ENCODE measurements at regions not wholly inside any gene's neighbourhood (a gene's known extent, or its start where the extent isn't known, plus 50 kb on each side); places are given as distances from the start of the nearest gene placed in this dataset.

- DNase-seq, result no peak
These were observed 572.6 kb upstream of the KLF12 start for GRCh38 chr13:74706801-74707200.

GRCh38 chr13:74705438-74705837 lies 571.2 kb upstream of the KLF12 start:
- DNase-seq, result no peak

DNA sequence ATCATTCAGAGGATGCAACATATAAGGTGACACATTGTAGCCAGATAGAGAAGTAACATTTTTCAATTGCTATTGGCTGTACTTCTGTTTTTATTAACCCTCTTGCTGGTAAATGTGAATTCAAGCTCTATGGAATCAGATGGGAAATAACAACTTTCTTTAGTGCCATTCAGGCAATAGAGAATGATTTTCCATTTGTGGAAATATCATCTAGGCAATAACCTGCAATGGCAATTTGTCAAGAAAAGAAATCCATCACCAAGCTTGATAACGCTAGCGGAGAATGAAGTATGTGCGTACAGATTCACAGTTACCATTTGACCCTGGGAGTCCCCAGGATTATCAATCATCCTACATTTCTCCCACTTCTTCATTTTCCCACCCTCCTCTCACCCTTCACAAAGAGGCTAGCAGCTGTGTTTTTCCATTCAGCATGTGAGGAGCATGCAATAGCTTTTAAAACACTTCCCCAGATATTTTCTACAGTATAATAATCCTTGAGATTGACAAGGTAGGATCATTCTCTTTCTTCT lies 569.7 kb upstream of the KLF12 start:
- DNase-seq, result no peak

DNA sequence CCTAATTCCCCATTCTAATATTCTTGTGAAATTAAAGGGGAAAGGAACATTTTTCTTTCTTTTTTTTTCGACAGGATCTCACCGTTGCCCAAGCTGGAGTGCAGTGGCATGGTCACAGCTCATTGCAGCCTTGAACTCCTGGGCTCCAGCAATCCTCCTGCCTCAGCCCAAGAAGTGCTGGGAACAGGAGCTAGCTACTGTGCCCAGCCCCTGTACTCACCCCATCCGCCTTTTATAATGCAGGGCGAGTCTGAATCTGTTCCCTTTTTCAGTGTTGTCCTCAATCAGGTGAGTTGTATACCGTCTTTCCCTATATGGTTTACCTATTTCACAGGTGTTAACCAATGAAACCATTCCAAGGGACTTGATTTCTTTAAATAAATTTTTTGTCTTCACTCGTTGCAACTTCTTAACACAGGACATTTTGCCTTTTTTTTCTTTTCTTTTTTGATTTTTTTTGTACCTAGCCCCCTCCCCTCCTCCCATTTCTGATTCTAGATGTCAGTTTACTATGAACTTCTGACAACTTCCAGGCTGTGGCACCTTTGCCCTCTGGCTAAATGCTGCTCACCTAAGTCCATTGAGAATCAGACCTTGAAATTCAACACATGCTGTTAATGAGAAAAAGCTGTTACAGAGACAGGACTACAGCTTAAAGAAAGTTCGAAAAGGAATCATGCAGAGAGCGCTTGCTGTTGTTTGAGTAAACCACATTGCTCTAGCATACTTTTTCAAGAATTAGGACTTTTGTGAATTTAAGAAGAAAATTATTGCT lies 562.1 kb upstream of the KLF12 start:
- DNase-seq, result no peak

- DNase-seq, result no peak
These were observed 561.0 kb upstream of the KLF12 start for GRCh38 chr13:74695021-74695800.

- no peak for DNase-seq
These were observed 553.4 kb upstream of the KLF12 start for GRCh38 chr13:74687442-74688182.

DNA sequence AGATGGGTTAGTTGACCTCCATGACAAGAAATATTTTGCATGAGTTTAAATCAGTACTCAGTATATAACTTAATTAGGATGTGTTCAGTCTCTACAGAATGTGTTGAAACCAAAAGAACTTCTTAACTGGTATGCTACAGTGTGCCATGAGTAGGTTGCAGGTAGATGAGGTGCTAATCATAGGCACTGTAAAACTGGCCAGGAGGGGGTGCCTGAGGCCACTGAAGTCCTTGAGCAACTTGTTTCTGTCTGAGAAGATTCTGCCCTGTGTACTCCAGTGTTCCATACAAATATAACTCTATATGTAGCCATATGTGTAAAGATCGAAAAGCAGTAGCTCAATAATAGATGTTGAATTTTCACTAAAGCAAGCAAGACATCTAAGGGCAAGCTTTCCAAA lies 549.2 kb upstream of the KLF12 start:
- DNase-seq, result no peak

DNA sequence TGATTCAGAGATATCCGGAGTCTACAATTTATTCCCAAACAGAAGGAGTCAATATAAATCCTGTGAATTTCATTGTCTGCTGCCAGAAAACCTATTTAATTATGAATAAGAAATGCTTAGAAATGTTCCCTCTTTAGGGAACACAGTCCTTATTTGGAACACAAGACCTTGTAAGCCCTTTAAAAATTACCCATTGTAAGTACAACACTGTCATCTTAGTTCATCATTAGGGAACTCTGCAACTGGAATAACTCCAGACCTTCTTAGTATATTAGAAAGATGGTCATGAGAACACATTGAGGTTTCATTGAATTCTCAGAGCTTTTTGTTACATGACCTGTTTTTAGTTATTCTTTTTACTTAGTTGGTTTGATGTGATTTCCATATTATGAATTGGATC lies 548.5 kb upstream of the KLF12 start:
- DNase-seq, result no peak

DNA sequence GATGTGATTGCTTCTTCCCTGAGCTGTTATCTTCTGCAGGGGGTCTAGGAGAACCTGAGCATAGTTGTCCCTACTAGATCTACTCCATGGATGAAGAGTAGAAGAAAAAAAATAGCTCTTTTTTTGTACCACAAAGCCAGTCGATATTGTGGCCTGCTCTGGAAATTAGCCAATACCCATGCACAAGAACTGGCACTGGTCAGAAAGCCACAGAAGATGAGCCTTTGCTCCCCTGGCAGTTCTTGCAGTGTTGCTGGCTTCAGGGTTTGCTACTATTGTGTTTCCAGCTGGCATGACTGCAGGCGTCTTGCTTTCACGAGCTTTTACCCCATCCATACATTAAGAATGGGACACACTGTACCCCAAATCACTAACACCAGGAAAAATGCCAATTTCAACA lies 547.7 kb upstream of the KLF12 start:
- no peak for DNase-seq

DNA sequence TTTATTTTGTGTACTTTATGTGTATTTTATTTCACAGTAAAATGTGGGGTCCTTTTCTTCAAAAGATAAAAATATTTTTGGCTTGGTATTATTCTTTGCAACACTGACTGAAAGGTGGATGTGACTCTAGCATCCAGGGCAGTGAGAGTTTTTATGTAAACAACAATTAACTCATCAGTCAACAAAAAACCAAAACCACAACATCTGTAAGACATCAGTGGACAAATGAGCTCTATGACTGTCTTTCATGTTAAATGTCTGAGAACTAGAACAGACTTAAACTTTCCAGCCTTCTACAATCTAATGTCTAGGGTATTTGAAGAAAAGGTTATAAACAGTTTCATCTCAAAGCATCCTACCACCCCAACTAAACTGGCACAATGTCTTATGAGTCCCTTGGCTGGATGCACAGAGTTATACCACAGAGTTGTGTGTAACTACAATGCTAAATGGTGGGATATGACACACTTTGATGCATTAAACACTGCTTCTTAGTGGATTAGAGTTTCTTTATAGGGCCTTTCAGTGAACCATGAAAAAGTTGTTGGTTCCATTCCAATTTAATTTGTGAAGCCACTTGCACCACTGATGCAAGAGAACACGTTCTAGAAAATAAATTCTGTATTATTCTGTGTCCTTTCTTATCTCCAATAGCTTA lies 544.2 kb upstream of the KLF12 start:
- no peak for DNase-seq

DNA sequence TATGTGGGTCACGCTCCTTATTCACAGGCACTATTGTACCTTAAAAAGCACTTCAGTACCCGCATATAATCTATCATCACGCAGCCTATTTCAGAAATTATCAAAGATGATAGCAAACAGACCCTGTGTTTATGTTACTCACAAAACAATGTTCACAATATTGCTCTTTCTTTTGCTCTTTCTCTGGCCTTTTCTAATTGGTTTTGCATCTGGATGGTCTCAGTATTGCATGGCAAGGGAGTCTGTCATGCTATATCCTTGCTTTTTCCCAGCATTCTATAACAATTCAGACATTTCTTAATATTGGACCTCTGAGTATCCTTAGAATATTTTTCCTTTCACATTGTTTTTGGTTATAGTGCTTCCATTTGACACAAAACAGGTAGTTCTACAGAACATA lies 541.8 kb upstream of the KLF12 start:
- no peak for DNase-seq

DNA sequence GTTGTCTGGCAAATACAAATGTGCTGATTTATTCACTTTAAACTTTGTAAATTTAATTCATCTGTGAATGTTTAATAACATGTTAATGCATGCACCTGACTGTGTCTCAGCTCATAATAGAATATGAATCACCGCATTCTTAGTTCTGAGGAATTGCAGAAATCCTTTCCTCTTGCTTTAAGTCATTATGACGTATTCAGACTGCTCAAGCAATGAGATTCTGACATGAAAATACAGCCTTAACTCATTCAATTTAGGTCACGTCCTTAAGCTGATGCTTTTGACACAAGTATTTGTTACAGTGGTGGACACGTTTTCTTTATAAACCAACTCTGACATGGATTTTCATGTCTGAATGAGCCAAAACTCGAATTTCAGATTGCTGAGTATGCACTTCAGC lies 541.0 kb upstream of the KLF12 start:
- DNase-seq, result no peak

- no peak for DNase-seq
These were observed 540.5 kb upstream of the KLF12 start for GRCh38 chr13:74674720-74675119.

DNA sequence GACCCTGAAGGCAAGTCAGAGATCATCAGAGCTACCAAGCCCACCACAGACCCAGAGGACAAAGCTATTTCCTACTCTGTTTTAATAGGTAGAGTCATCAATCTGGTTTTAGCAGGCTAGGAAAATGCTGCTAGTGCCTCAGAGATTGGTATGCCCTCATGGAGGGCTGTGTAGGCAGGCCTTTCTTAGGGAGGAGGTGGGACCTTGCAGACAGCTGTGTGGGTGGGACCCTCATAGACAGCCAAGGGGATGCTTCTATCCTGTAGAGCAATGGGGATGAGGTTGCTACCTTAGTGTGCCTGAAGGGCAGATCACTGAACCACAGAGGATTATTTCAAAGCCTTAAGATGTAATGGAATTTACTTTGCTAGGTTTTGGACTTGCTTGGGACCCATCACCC lies 534.9 kb upstream of the KLF12 start:
- no peak for DNase-seq

DNA sequence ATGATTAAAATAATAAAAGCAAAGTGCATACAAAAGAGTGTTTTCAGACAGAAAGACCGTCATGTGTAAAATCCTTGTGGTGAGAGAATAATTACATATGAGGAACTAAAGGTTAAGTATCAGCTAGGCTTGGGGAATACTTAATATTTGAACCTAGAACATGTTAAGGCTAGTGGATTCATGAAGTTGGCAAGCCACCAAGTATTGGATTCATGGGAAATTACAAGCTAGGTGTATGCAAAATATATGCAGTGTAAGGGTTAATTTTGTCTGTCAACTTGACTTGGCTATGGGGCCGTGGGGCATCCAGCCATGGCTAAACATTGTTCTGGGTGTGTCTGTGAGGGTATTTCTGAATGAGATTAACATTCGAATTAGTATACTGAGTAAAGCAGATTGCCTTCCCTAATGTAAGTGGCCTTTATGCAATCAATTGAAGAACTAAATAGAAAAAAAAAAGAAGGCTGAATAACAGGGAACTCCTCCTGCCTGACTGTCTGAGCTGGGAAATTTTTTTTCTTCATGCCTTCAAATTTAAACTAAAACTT lies 533.5 kb upstream of the KLF12 start:
- DNase-seq, result no peak

- DNase-seq, result no peak
These were observed 528.7 kb upstream of the KLF12 start for GRCh38 chr13:74662905-74663304.

DNA sequence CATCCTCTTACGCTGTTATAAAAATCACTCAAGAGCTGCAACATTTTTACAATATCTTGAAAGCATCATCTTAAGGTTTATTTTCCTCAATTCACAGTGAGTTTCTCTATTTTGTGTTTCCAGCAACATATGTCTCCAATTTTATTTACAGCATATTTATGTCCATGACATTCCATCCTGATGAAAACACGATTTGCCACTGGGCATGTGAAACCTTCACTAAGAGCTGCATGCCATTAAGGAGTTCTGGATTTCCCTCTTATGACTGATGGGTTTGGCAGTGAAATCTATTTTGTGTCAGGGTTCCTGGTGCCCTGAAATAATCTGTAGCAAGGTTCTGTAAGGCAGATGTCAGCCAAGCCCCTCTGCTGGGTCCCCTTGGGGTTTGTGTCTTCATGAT lies 527.6 kb upstream of the KLF12 start:
- no peak for DNase-seq

- no peak for DNase-seq
These were observed 523.6 kb upstream of the KLF12 start for GRCh38 chr13:74657765-74658164.

- no peak for DNase-seq
These were observed 516.9 kb upstream of the KLF12 start for GRCh38 chr13:74651121-74651520.

- DNase-seq, result no peak
These were observed 513.8 kb upstream of the KLF12 start for GRCh38 chr13:74647991-74648390.

DNA sequence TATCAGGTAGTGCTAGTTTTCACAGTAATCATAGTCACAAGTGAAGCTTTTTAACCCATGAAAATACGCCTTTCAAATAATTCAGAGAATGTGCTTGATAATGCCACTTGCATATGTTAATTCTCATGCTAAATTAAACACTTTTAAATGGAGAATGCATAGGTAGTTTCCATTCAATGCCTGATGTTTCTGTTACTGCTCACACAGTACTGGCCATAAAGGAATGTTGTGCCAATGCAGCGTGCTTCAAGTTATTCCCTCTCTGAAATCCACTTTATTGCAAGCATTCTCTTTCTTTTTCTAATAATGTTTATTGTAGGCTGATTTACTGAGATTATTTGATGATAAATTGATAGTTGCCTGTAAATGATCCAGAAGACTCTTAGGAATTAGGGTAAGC lies 513.0 kb upstream of the KLF12 start:
- DNase-seq, result no peak

DNA sequence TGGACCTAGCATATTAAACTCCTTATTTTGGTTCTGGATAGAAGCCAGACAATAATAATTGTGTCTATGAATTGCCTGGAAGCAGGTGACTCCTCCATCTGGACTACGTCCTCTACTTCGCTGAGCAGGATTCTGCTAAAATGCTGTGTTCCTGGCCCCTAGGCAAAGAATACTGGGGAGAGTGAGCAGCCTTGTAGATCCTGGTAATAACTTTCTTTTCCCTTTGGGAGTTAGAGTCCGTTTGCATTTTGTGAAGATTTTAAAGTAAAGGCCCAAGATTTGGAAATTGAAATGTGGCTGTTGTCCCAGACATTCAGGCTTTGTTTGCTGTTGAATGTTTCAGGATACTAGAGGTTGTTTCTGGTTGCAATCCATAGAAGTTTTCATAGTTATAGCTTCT lies 511.9 kb upstream of the KLF12 start:
- peak in 1 of 2 experiments; percentile 25 for DNase-seq

- no peak for DNase-seq
These were observed 511.4 kb upstream of the KLF12 start for GRCh38 chr13:74645586-74645985.
